ENCODE measurements at regions not wholly inside any gene's neighbourhood (a gene's known extent, or its start where the extent isn't known, plus 50 kb on each side); places are given as distances from the start of the nearest gene placed in this dataset.

- SMC1A ChIA-PET (ENCODE audit: uncharacterized antibody, unreplicated experiment): interaction anchor here (1.0 kb wide), 1 partner anchor 44 kb away, joined by 3 read pairs; no protein-coding TSS in a partner anchor
- no peak for TF ChIP-seq BMI1 (IDR thresholded peaks at IDR 0.05; ENCODE audit: borderline replicate concordance)
- no peak for TF ChIP-seq RELA (IDR thresholded peaks at IDR 0.05; ENCODE audit: borderline replicate concordance, partially characterized antibody)
- TF ChIP-seq CBX3 (IDR thresholded peaks at IDR 0.05; ENCODE audit: borderline replicate concordance, low read depth): no peak
- no peak for TF ChIP-seq EZH2 (IDR thresholded peaks at IDR 0.05; ENCODE audit: borderline replicate concordance, control insufficient read depth, low read depth, low read length)
- no peak for TF ChIP-seq NRF1 (conservative IDR thresholded peaks at IDR 0.05; ENCODE audit: low read depth, low read length)
- no peak for TF ChIP-seq ZNF592 (IDR thresholded peaks at IDR 0.05)
- TF ChIP-seq IRF3 (IDR thresholded peaks at IDR 0.05): no peak
- TF ChIP-seq CEBPB (IDR thresholded peaks at IDR 0.05; ENCODE audit: borderline replicate concordance in 1 of 2, low read depth in 2 of 2, low read length in 2 of 2): no peak
- TF ChIP-seq GABPA (IDR thresholded peaks at IDR 0.05; ENCODE audit: low read depth): no peak
- TF ChIP-seq JUNB (IDR thresholded peaks at IDR 0.05): no peak
- no peak for TF ChIP-seq RFX5 (IDR thresholded peaks at IDR 0.05; ENCODE audit: low read depth, low read length)
- TF ChIP-seq CEBPZ (IDR thresholded peaks at IDR 0.05; ENCODE audit: low read depth, low read length): no peak
- WGBS (ENCODE audit: insufficient coverage, insufficient replicate concordance, low lambda C conversion rate, missing lambda C conversion rate): 17% methylated on average over 2 of the region's 2 CpGs
- H3K27ac ChIP-seq (ENCODE audit: control insufficient read depth, insufficient read depth): no peak overlapping the region
- RAD21 ChIA-PET (ENCODE audit: unreplicated experiment): no interaction called here
- ATAC-seq (no peak), DNase-seq (ENCODE audit: low read depth, low spot score) (no peak), FAIRE-seq (no peak)
- no peaks in the 10 kb centered on the region for H3K79me2 ChIP-seq (ENCODE audit: control insufficient read depth, insufficient read depth, low read length)
- H3K9me3 ChIP-seq (replicated peaks; ENCODE audit: control insufficient read depth, insufficient read depth, low read length): no peaks in the 10 kb centered on the region
- POLR2A ChIA-PET: no interaction called here
- no peak overlapping the region for H2AFZ ChIP-seq (ENCODE audit: control insufficient read depth, low read depth, low read length)
- H3K36me3 ChIP-seq (ENCODE audit: control insufficient read depth in 2 of 2, insufficient read depth in 2 of 2, low read length in 1 of 2): no peaks in the 10 kb centered on the region
- H3K9ac ChIP-seq (ENCODE audit: control insufficient read depth, insufficient read depth, low read length): no peak overlapping the region
- in situ Hi-C loops (cut with MboI): no loop called here
- H3K4me1 ChIP-seq (ENCODE audit: control insufficient read depth, insufficient read depth, low read length): peaks cover 2% of the 10 kb centered on the region
- no peaks in the 10 kb centered on the region; a peak in 1 of 4 replicates for H3K27me3 ChIP-seq (replicated peaks in 1 of 2; ENCODE audit: control insufficient read depth in 2 of 2, insufficient read depth in 2 of 2, low read length in 1 of 2)
- no peaks in the 10 kb centered on the region for H4K20me1 ChIP-seq (ENCODE audit: control insufficient read depth, insufficient read depth)
- H3K4me3 ChIP-seq: no peak overlapping the region
- no TSS peak for BruUV-seq (replicated peaks)
- CTCF ChIA-PET: no interaction called here
- H3K4me2 ChIP-seq (ENCODE audit: control insufficient read depth, insufficient read depth): no peak overlapping the region
- intact Hi-C loops (cut with micrococcal nuclease; ENCODE audit: unreplicated experiment): no loop called here
Measured at GRCh38 chr12:47351526-47351925, 271.8 kb upstream of the AMIGO2 start.

All from GM12878 (cell line).